H1 (cell line): ENCODE measurements at regions not wholly inside any gene's neighbourhood (a gene's known extent, or its start where the extent isn't known, plus 50 kb on each side); places are given as distances from the start of the nearest gene placed in this dataset.

Experiments
- CTCF ChIA-PET: fragments of 300-600 bp; sonication (Branson Sonifier 250); formaldehyde crosslinking; loops from one replicate; lab custom pipeline; 2021; ENCODE audit not compliant: partially characterized antibody; lab: Charles Lee
- POLR2A ChIA-PET: fragments of 300-600 bp; sonication (Branson Sonifier 250); formaldehyde crosslinking; loops from one replicate; lab custom pipeline; 2021; ENCODE audit warnings: inconsistent platforms; ENCODE audit not compliant: partially characterized antibody; lab: Charles Lee
- DNase-seq, 2 experiments: peaks; one replicate each; pipeline versions ENCODE4 v3.0.0 to v3.0.0-alpha.2; 2010 to 2022; ENCODE audit warnings: low spot score in 2 of 2, low read depth in 1 of 2, mixed read lengths in 1 of 2
- FAIRE-seq: peaks from 2 replicates; lab custom pipeline; 2011; peaks lifted over from hg19 to GRCh38; lab: Jason Lieb, UNC
- H2AFZ ChIP-seq: 2 replicates; pipeline ENCODE4 v1.8.1; 2012; ENCODE audit warnings: low read length, inconsistent platforms
- H2AK5ac ChIP-seq: 2 replicates; pipeline ENCODE4 v1.6.1; 2013; ENCODE audit warnings: low read depth, low read length
- H2BK120ac ChIP-seq: replicated peaks from 2 replicates; pipeline ENCODE3; 2013; ENCODE audit warnings: low read depth, low read length, inconsistent platforms
- H2BK12ac ChIP-seq: 2 replicates; pipeline ENCODE4 v1.6.1; 2013; ENCODE audit warnings: low read depth, low read length
- H2BK15ac ChIP-seq: 2 replicates; pipeline ENCODE4 v1.6.1; 2013; ENCODE audit warnings: low read length
- H2BK20ac ChIP-seq: 2 replicates; pipeline ENCODE4 v1.6.1; 2013; ENCODE audit warnings: low read length
- H2BK5ac ChIP-seq: 2 replicates; pipeline ENCODE4 v1.6.1; 2013; ENCODE audit warnings: low read depth, low read length
- H3K14ac ChIP-seq: 2 replicates; pipeline ENCODE4 v1.6.1; 2013; ENCODE audit warnings: inconsistent platforms; ENCODE audit not compliant: insufficient read length
- H3K18ac ChIP-seq: 2 replicates; pipeline ENCODE4 v1.6.1; 2013; ENCODE audit warnings: low read length; ENCODE audit errors: extremely low read depth
- H3K23ac ChIP-seq: 2 replicates; pipeline ENCODE4 v1.6.1; 2013; ENCODE audit warnings: inconsistent platforms; ENCODE audit not compliant: insufficient read length
- H3K23me2 ChIP-seq: 2 replicates; pipeline ENCODE4 v1.6.1; 2013; ENCODE audit warnings: low read depth, low read length
- H3K27ac ChIP-seq: 2 replicates; pipeline ENCODE4 v1.6.1; 2011; ENCODE audit warnings: low read depth, low read length, inconsistent platforms
- H3K27me3 ChIP-seq, 4 experiments: replicated peaks in 1 of 4; 1 replicate in 1 of 4; 2 replicates in 3 of 4; pipeline versions ENCODE4 v1.6.1 to v1.8.1; 2011 to 2013; ENCODE audit warnings: low read length in 3 of 4, mild to moderate bottlenecking in 3 of 4, inconsistent platforms in 2 of 4, mixed read lengths in 2 of 4, moderate library complexity in 1 of 4; ENCODE audit not compliant: control insufficient read depth in 3 of 4, insufficient read depth in 3 of 4; ENCODE audit errors: extremely low read depth in 1 of 4
- H3K36me3 ChIP-seq, 4 experiments: 2 replicates each; pipeline versions ENCODE4 v1.6.1 to v1.8.1; 2011 to 2013; ENCODE audit warnings: mild to moderate bottlenecking in 4 of 4, low read length in 3 of 4, moderate library complexity in 2 of 4, control low read depth in 1 of 4, inconsistent platforms in 1 of 4; ENCODE audit not compliant: insufficient read depth in 4 of 4, control insufficient read depth in 2 of 4
- H3K4ac ChIP-seq: replicated peaks from 2 replicates; pipeline ENCODE3; 2013; ENCODE audit warnings: low read length, low read depth, mixed read lengths, inconsistent platforms; ENCODE audit not compliant: insufficient read length
- H3K4me1 ChIP-seq, 4 experiments: replicated peaks in 1 of 4; 1 replicate in 1 of 4; 2 replicates in 3 of 4; pipeline versions ENCODE4 v1.6.1 to v1.8.1; 2011 to 2013; ENCODE audit warnings: low read length in 3 of 4, inconsistent platforms in 2 of 4, mixed read lengths in 1 of 4; ENCODE audit not compliant: insufficient read depth in 4 of 4, control insufficient read depth in 3 of 4
- H3K4me2 ChIP-seq, 2 experiments: 2 replicates each; pipeline versions ENCODE4 v1.6.1 to v1.8.1; 2011 to 2013; ENCODE audit warnings: low read depth in 2 of 2, low read length in 2 of 2, control low read depth in 1 of 2, inconsistent platforms in 1 of 2, mild to moderate bottlenecking in 1 of 2; ENCODE audit not compliant: insufficient read depth in 1 of 2
- H3K4me3 ChIP-seq, 4 experiments: fragments of 200-600, 300-600 bp in 1 of 4; sonication (generic), shearing (Covaris generic), sonication (Bioruptor Twin) in 1 of 4; 2 replicates each; pipeline versions ENCODE4 v1.5.1 to v1.8.1; 2011 to 2016; ENCODE audit warnings: low read length in 4 of 4, low read depth in 3 of 4, control low read depth in 2 of 4, inconsistent platforms in 2 of 4, mild to moderate bottlenecking in 2 of 4, mixed read lengths in 1 of 4, moderate library complexity in 1 of 4; ENCODE audit not compliant: insufficient read depth in 2 of 4; ENCODE audit errors: extremely low read depth in 1 of 4
- H3K56ac ChIP-seq: replicated peaks from 2 replicates; pipeline ENCODE3; 2013; ENCODE audit warnings: low read depth, mild to moderate bottlenecking, mixed read lengths, low read length, inconsistent platforms; ENCODE audit not compliant: insufficient read length
- H3K79me1 ChIP-seq: 2 replicates; pipeline ENCODE4 v1.6.1; 2013; ENCODE audit warnings: low read depth, low read length, control low read depth
- H3K79me2 ChIP-seq, 2 experiments: 2 replicates each; pipeline versions ENCODE4 v1.6.1 to v1.8.1; 2012 to 2013; ENCODE audit warnings: low read length in 2 of 2, mild to moderate bottlenecking in 2 of 2, inconsistent platforms in 1 of 2; ENCODE audit not compliant: insufficient read depth in 2 of 2, control insufficient read depth in 1 of 2
- H3K9ac ChIP-seq, 4 experiments: replicated peaks in 1 of 4; 1 replicate in 1 of 4; 2 replicates in 3 of 4; pipeline versions ENCODE4 v1.6.1 to v1.8.1; 2011 to 2013; ENCODE audit warnings: low read depth in 3 of 4, low read length in 3 of 4, control low read depth in 2 of 4, mild to moderate bottlenecking in 2 of 4, moderate library complexity in 2 of 4, inconsistent platforms in 1 of 4; ENCODE audit errors: extremely low read depth in 1 of 4
- H3K9me3 ChIP-seq, 2 experiments: 2 replicates each; pipeline versions ENCODE4 v1.6.1 to v1.8.1; 2012 to 2013; ENCODE audit warnings: mild to moderate bottlenecking in 2 of 2, moderate library complexity in 2 of 2, control low read depth in 1 of 2, inconsistent platforms in 1 of 2, low read depth in 1 of 2, low read length in 1 of 2, mixed read lengths in 1 of 2; ENCODE audit not compliant: insufficient read depth in 2 of 2
- H4K20me1 ChIP-seq, 2 experiments: replicated peaks in 1 of 2; 2 replicates each; pipeline versions ENCODE3 to v1.8.1; 2011 to 2013; ENCODE audit warnings: inconsistent platforms in 2 of 2, low read length in 2 of 2, mild to moderate bottlenecking in 1 of 2; ENCODE audit not compliant: insufficient read depth in 2 of 2, control insufficient read depth in 1 of 2
- H4K5ac ChIP-seq: 2 replicates; pipeline ENCODE4 v1.6.1; 2013; ENCODE audit warnings: low read length, low read depth, mixed read lengths, inconsistent platforms; ENCODE audit not compliant: insufficient read length
- H4K8ac ChIP-seq: 2 replicates; pipeline ENCODE4 v1.8.0; 2013; ENCODE audit warnings: mild to moderate bottlenecking, moderate library complexity, low read length, inconsistent platforms; ENCODE audit not compliant: insufficient read depth; ENCODE audit errors: extremely low read depth
- H4K91ac ChIP-seq: replicated peaks from 2 replicates; pipeline ENCODE3; 2013; ENCODE audit warnings: low read length, mixed read lengths, inconsistent platforms; ENCODE audit not compliant: insufficient read length
- CBX5 ChIP-seq: fragments of 300-800, 300-1000 bp; sonication (generic); IDR thresholded peaks from 2 replicates; pipeline ENCODE4 v1.7.1; 2016; ENCODE audit warnings: antibody characterized with exemption, low read length, low read depth
- CHD2 ChIP-seq: IDR thresholded peaks from 2 replicates; pipeline ENCODE4 v1.6.1; 2012; ENCODE audit warnings: low read length, improper control_type of control experiment
- USF2 ChIP-seq: IDR thresholded peaks from 2 replicates; pipeline ENCODE4 v1.6.1; 2011; ENCODE audit warnings: low read length, improper control_type of control experiment
- WGBS, 2 experiments: shearing (Covaris generic) in 1 of 2; methylation state at CpG; one replicate each; pipeline versions ENCODE4 v1.1.6 to v1.1.7; 2013 to 2015; ENCODE audit warnings: low lambda C conversion rate in 2 of 2, mixed read lengths in 2 of 2, inconsistent platforms in 1 of 2, low coverage in 1 of 2, missing lambda C conversion rate in 1 of 2; ENCODE audit not compliant: insufficient replicate concordance in 2 of 2, insufficient coverage in 1 of 2, insufficient read length in 1 of 2; ENCODE audit errors: extremely low coverage in 1 of 2, missing lambda C conversion rate in 1 of 2; 5-methylcytosine and 5-hydroxymethylcytosine counted together

- H2BK20ac ChIP-seq: 0 out of 2 replicates have a peak overlapping the region, but pooled peaks have one; percentile 56
These were observed 274.9 kb downstream of the RRAGC start for GRCh38 chr1:38584448-38585355.

More at GRCh38 chr1:38584448-38585355, 274.9 kb downstream of the RRAGC start:
- Histone ChIP-seq H3K14ac (no peak overlapping the region), H3K36me3 (no peaks in the 10 kb centered on the region), H3K23ac (no peak overlapping the region), H3K4me2 (no peak overlapping the region), H2BK120ac (no peak overlapping the region), H3K23me2 (no peaks in the 10 kb centered on the region; the same call in 1 of the 2 replicates), H3K4me3 (no peak overlapping the region), H2BK12ac (no peak overlapping the region), H3K27ac (no peak overlapping the region), H3K4ac (no peak overlapping the region), H4K20me1 (no peaks in the 10 kb centered on the region), H3K56ac (no peak overlapping the region), H2AFZ (no peak overlapping the region), H4K91ac (no peak overlapping the region), H2BK15ac (no peak overlapping the region), H4K5ac (no peak overlapping the region), H3K4me1 (no peaks in the 10 kb centered on the region; a peak in 3 of 7 replicates), H2AK5ac (no peak overlapping the region), H3K9me3 (no peaks in the 10 kb centered on the region), H4K8ac (no peak overlapping the region), H3K79me1 (no peaks in the 10 kb centered on the region), H3K9ac (no peak overlapping the region; a peak in 1 of 7 replicates), H3K79me2 (no peaks in the 10 kb centered on the region), H2BK5ac (no peak overlapping the region), H3K27me3 (peaks cover 0 to 3% (median 2%) of the 10 kb centered on the region in 4 experiments; a peak in 6 of 7 replicates), H3K18ac (no peak overlapping the region)
- DNase-seq (no peak), FAIRE-seq (no peak)
- ChIA-PET POLR2A (no interaction called here), CTCF (interaction anchor here (0.7 to 4.8 kb wide), 7 partner anchors 17 to 594 kb away, joined by 3 to 17 read pairs (median 4); partner anchors contain the start of gene SF3A3)
- 91% methylated on average over 11 of the region's 11 CpGs; no CpG with 5 or more reads in 1 of the 2 experiments for WGBS, 2 experiments
- TF ChIP-seq USF2 (peak; percentile 42; the same call in 1 of the 2 replicates), CHD2 (no peak), CBX5 (no peak)
